Kidney (tissue), 13 donors: ENCODE measurements at regions not wholly inside any gene's neighbourhood (a gene's known extent, or its start where the extent isn't known, plus 50 kb on each side); places are given as distances from the start of the nearest gene placed in this dataset.
A peak's percentile ranks its signal among the peaks of the same experiment; 100 is the strongest.

ENCODE experiments used
- DNase-seq, 5 donors: peaks; one replicate each; pipeline ENCODE4 v3.0.0-alpha.2; 2013 to 2020
- FAIRE-seq: peaks from 2 replicates; lab custom pipeline; 2012; peaks lifted over from hg19 to GRCh38; lab: Jason Lieb, UNC
- H3K27ac ChIP-seq, 2 donors: one replicate each; pipeline ENCODE4 v1.7.0; 2013; ENCODE audit warnings: low read depth in 2 of 2, low read length in 2 of 2, inconsistent platforms in 1 of 2
- H3K27me3 ChIP-seq: one replicate; pipeline ENCODE4 v1.7.1; 2013; ENCODE audit warnings: low read length, inconsistent platforms; ENCODE audit not compliant: control insufficient read depth, insufficient read depth
- H3K36me3 ChIP-seq, 3 donors: one replicate each; pipeline versions ENCODE4 v1.7.0 to v1.7.1; 2013; ENCODE audit warnings: low read length in 3 of 3, control low read depth in 1 of 3, inconsistent platforms in 1 of 3; ENCODE audit not compliant: insufficient read depth in 3 of 3, control insufficient read depth in 2 of 3
- H3K4me1 ChIP-seq, 3 donors: one replicate each; pipeline versions ENCODE4 v1.7.0 to v1.7.1; 2013; ENCODE audit warnings: low read length in 3 of 3, inconsistent platforms in 1 of 3, low read depth in 1 of 3; ENCODE audit not compliant: control insufficient read depth in 2 of 3, insufficient read depth in 2 of 3
- H3K4me3 ChIP-seq, 3 donors: one replicate each; pipeline versions ENCODE4 v1.7.0 to v1.8.1; 2013; ENCODE audit warnings: low read length in 3 of 3, control low read depth in 1 of 3, inconsistent platforms in 1 of 3
- H3K9ac ChIP-seq, 3 donors: one replicate each; pipeline versions ENCODE4 v1.7.0 to v1.7.1; 2013; ENCODE audit warnings: low read length in 3 of 3, control low read depth in 1 of 3, inconsistent platforms in 1 of 3
- H3K9me3 ChIP-seq, 3 donors: one replicate each; pipeline versions ENCODE4 v1.7.0 to v1.7.1; 2013; ENCODE audit warnings: low read length in 3 of 3, control low read depth in 1 of 3, inconsistent platforms in 1 of 3; ENCODE audit not compliant: control insufficient read depth in 2 of 3, insufficient read depth in 1 of 3
- intact Hi-C: fragments of 100-400 bp; cut with DNase I; formaldehyde crosslinking; loops from one replicate; pipeline ENCODE4 v1.11.1; 2022
- TF ChIP-seq, protein P1 (sequence below): IDR thresholded peaks from 3 replicates; pipeline ENCODE4 v1.5.1; 2012; ENCODE audit warnings: mild to moderate bottlenecking, moderate library complexity, borderline replicate concordance; ENCODE audit not compliant: insufficient read depth; ENCODE audit errors: extremely low read depth
- donor health status: control.
- donor health status: control.
- donor health status: control.
- donor health status: control.
- donor health status: control.
- donor health status: DM: yes; HTN: yes; CAD: no.
- donor health status: Normal renal cell carcinoma (clear cell type).

DNA sequence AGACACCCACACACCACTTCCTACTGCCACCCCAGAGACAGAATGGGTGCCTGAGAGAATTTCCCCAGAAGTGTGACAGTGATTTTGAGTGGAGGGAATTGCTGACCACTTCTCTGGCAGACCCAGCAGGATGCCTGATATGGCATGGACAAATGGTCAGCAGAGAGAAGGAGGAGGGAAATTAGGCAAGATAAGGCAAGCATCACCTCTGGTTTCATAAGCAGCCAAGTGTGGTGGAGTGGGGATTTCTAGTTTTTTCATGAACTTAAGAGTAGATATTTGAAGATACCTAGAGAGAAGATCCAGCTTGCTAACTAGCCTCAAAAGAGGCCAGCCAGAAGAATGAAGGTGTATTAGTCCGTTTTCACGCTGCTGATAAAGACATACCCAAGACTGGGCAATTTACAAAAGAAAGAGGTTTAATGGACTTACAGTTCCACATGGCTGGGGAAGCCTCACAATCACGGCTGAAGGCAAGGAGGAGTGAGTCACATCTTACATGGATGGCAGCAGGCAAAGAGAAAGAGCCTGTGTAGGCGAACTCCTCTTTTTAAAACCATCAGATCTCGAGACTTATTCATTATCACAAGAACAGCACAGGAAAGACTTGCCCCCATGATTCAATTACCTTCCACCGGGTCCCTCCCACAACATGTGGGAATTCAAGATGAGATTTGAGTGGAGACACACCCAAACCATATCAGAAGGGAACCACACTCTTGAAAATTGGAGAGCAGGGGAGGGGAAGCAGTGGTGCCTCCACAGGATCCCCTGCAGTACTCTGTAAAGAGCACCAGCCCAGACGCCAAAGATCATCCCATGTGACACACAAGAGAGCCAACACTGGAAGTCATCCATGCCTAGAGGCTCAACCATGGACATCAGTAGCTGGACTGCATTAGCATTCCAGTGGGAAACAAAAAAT, 64.2 kb downstream of the RBM43 start:
- no peak for FAIRE-seq

DNA sequence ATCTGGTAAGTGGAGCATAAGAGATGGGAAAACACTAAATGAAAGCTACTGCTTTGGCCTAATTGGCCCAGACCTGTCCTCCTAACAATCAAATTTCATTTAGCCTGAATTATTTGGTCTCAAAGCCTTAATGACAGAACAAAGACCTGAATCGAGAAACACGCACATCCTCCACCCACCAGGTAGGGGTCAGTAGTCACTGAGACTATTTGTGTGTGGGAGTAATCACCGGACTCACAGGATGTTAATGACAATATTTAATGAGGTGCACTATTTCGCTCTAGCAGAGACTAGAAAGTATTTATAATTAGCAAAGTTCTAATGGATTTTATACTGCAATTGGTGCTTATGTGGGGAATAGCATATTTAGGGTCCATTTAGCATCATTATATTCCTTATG, 68.1 kb downstream of the RBM43 start:
- no peaks in the 10 kb centered on the region for H3K27me3 ChIP-seq
- TF ChIP-seq, protein P1, sequence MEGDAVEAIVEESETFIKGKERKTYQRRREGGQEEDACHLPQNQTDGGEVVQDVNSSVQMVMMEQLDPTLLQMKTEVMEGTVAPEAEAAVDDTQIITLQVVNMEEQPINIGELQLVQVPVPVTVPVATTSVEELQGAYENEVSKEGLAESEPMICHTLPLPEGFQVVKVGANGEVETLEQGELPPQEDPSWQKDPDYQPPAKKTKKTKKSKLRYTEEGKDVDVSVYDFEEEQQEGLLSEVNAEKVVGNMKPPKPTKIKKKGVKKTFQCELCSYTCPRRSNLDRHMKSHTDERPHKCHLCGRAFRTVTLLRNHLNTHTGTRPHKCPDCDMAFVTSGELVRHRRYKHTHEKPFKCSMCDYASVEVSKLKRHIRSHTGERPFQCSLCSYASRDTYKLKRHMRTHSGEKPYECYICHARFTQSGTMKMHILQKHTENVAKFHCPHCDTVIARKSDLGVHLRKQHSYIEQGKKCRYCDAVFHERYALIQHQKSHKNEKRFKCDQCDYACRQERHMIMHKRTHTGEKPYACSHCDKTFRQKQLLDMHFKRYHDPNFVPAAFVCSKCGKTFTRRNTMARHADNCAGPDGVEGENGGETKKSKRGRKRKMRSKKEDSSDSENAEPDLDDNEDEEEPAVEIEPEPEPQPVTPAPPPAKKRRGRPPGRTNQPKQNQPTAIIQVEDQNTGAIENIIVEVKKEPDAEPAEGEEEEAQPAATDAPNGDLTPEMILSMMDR: no peak

More for the DNA sequence above, 64.2 kb downstream of the RBM43 start:
- no peaks in the 10 kb centered on the region for H3K9me3 ChIP-seq
- no peak overlapping the region for H3K4me3 ChIP-seq
- no peaks in the 10 kb centered on the region for H3K27me3 ChIP-seq
- TF ChIP-seq, protein P1: no peak
- intact Hi-C loops: no loop called here
- no peak overlapping the region for H3K27ac ChIP-seq
- no peak for DNase-seq
- no peaks in the 10 kb centered on the region for H3K36me3 ChIP-seq
- no peaks in the 10 kb centered on the region for H3K4me1 ChIP-seq
- H3K9ac ChIP-seq: no peak overlapping the region

DNA sequence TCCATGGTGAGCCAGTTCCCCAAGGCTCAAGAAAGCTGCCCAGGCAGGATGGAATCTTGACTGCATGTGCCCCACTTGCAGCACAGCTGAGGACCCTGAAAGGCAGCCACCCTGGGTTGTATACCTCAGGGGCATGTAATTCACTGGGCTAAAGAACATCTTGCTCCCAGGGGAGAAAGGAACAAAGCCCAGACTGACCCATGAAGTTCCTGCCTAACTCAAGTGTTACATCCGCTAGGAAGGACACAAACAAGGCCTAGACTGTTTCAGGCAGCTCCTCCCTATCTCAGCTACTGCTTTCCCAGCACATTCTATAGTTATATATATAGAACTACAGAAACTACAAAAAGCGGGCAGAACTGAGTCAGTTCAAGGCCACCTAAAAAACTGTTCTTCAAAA, 69.0 kb downstream of the RBM43 start:
- no peaks in the 10 kb centered on the region for H3K27me3 ChIP-seq
- H3K36me3 ChIP-seq: no peaks in the 10 kb centered on the region
- no peak for DNase-seq
- TF ChIP-seq, protein P1: no peak
- intact Hi-C loops: no loop called here
- no peak overlapping the region for H3K27ac ChIP-seq
- no peaks in the 10 kb centered on the region for H3K9me3 ChIP-seq
- no peak overlapping the region for H3K9ac ChIP-seq
- no peak overlapping the region for H3K4me3 ChIP-seq
- no peaks in the 10 kb centered on the region for H3K4me1 ChIP-seq
- no peak for FAIRE-seq

More for the DNA sequence above, 68.1 kb downstream of the RBM43 start:
- H3K9ac ChIP-seq: no peak overlapping the region
- no peak overlapping the region for H3K27ac ChIP-seq
- no peak overlapping the region for H3K4me3 ChIP-seq
- no peaks in the 10 kb centered on the region for H3K36me3 ChIP-seq
- no peaks in the 10 kb centered on the region for H3K4me1 ChIP-seq
- no peaks in the 10 kb centered on the region for H3K9me3 ChIP-seq
- DNase-seq (peak in 1 of 5 donors; percentile 22), FAIRE-seq (no peak)
- intact Hi-C loops: no loop called here
